Neural cell (in vitro differentiated cells): ENCODE measurements at regions not wholly inside any gene's neighbourhood (a gene's known extent, or its start where the extent isn't known, plus 50 kb on each side); places are given as distances from the start of the nearest gene placed in this dataset.

Experiments used
- H2AFZ ChIP-seq: fragments of 200-600, 300-800 bp; sonication (generic), shearing (Covaris generic); 2 replicates; pipeline ENCODE4 v1.6.0; 2014; ENCODE audit warnings: low read depth, mild to moderate bottlenecking, antibody characterized with exemption, low read length, moderate library complexity
- H3F3A ChIP-seq: fragments of 200-600 bp; shearing (Covaris generic); 2 replicates; pipeline ENCODE4 v1.6.1; 2016; ENCODE audit warnings: mild to moderate bottlenecking, moderate library complexity, mixed read lengths, antibody characterized with exemption, low read length; ENCODE audit not compliant: insufficient read depth, poor library complexity, severe bottlenecking
- H3K27ac ChIP-seq: fragments of 200-600, 300-800 bp; sonication (generic), shearing (Covaris generic); 2 replicates; pipeline ENCODE4 v1.5.1; 2014; ENCODE audit warnings: mild to moderate bottlenecking, low read length, moderate library complexity
- H3K27me3 ChIP-seq: fragments of 300-800, 200-600 bp; sonication (generic), shearing (Covaris generic); 2 replicates; pipeline ENCODE4 v1.6.0; 2014; ENCODE audit warnings: mild to moderate bottlenecking, low read depth, low read length, moderate library complexity; ENCODE audit not compliant: insufficient read depth
- H3K36me3 ChIP-seq: fragments of 300-800, 200-600 bp; sonication (generic), shearing (Covaris generic); 2 replicates; pipeline ENCODE4 v1.5.1; 2014; ENCODE audit warnings: mild to moderate bottlenecking, antibody characterized with exemption, low read length, moderate library complexity; ENCODE audit not compliant: insufficient read depth
- H3K4me2 ChIP-seq: fragments of 300-800, 200-600 bp; sonication (generic), shearing (Covaris generic); 2 replicates; pipeline ENCODE4 v1.6.0; 2014; ENCODE audit warnings: mild to moderate bottlenecking, low read length
- H3K4me3 ChIP-seq: fragments of 300-800, 200-600 bp; sonication (generic), shearing (Covaris generic); 2 replicates; pipeline ENCODE4 v1.5.1; 2014; ENCODE audit warnings: mild to moderate bottlenecking, low read length, moderate library complexity
- H3K79me2 ChIP-seq: fragments of 200-600 bp; shearing (Covaris generic); replicated peaks from 2 replicates; pipeline ENCODE4 v1.6.0; 2014; ENCODE audit warnings: mild to moderate bottlenecking, low read length, moderate library complexity; ENCODE audit not compliant: insufficient read depth
- H3K9ac ChIP-seq: fragments of 300-800, 200-600 bp; sonication (generic), shearing (Covaris generic); 2 replicates; pipeline ENCODE4 v1.6.1; 2016; ENCODE audit warnings: mild to moderate bottlenecking, low read length, mixed read lengths
- H3K9me2 ChIP-seq: fragments of 200-600 bp; shearing (Covaris generic); 2 replicates; pipeline ENCODE4 v1.6.1; 2016; ENCODE audit warnings: mild to moderate bottlenecking, low read length, mixed read lengths; ENCODE audit not compliant: insufficient read depth
- H3K9me3 ChIP-seq: fragments of 200-600, 300-800 bp; sonication (generic), shearing (Covaris generic); 2 replicates; pipeline ENCODE4 v1.6.1; 2016; ENCODE audit warnings: mild to moderate bottlenecking, mixed run types, low read length, moderate library complexity, mixed read lengths
- H4K20me1 ChIP-seq: fragments of 200-600 bp; shearing (Covaris generic); 2 replicates; pipeline ENCODE4 v1.6.1; 2016; ENCODE audit warnings: mild to moderate bottlenecking, mixed run types; ENCODE audit not compliant: insufficient read depth
- EP300 ChIP-seq: fragments of 450-650 bp; conservative IDR thresholded peaks from 2 replicates; pipeline ENCODE4 v1.6.1; 2014; ENCODE audit warnings: antibody characterized with exemption, mild to moderate bottlenecking, moderate library complexity; ENCODE audit not compliant: poor library complexity, severe bottlenecking
- EZH2 ChIP-seq: fragments of 200-600, 300-800 bp; shearing (Covaris generic), sonication (generic); IDR thresholded peaks from 2 replicates; pipeline ENCODE4 v1.6.1; 2014; ENCODE audit warnings: antibody characterized with exemption, low read length, borderline replicate concordance, mild to moderate bottlenecking; ENCODE audit not compliant: insufficient read depth, poor library complexity, severe bottlenecking
- MXI1 ChIP-seq: fragments of 450-650 bp; conservative IDR thresholded peaks from 2 replicates; pipeline ENCODE4 v1.6.1; 2014; ENCODE audit warnings: antibody characterized with exemption, mild to moderate bottlenecking; ENCODE audit not compliant: poor library complexity, severe bottlenecking
- POLR2AphosphoS5 ChIP-seq: IDR thresholded peaks from 2 replicates; pipeline ENCODE4 v1.6.1; 2012
- RAD21 ChIP-seq: fragments of 450-650 bp; conservative IDR thresholded peaks from 2 replicates; pipeline ENCODE4 v1.6.1; 2014; ENCODE audit warnings: antibody characterized with exemption, mild to moderate bottlenecking, moderate library complexity
- SMC3 ChIP-seq: fragments of 450-650 bp; conservative IDR thresholded peaks from 2 replicates; pipeline ENCODE4 v1.6.1; 2014; ENCODE audit warnings: antibody characterized with exemption, mild to moderate bottlenecking, moderate library complexity; ENCODE audit not compliant: poor library complexity
- TAF1 ChIP-seq: IDR thresholded peaks from 2 replicates; pipeline ENCODE4 v1.6.1; 2012; ENCODE audit warnings: low read depth
- TF ChIP-seq, protein P1 (sequence below): IDR thresholded peaks from 2 replicates; pipeline ENCODE4 v1.6.1; 2012; ENCODE audit warnings: borderline replicate concordance
- TF ChIP-seq, protein P2 (sequence below): fragments of 450-650 bp; IDR thresholded peaks from 2 replicates; pipeline ENCODE4 v1.5.1; 2014; ENCODE audit warnings: antibody characterized with exemption, mild to moderate bottlenecking, moderate library complexity; ENCODE audit not compliant: poor library complexity, severe bottlenecking

DNA sequence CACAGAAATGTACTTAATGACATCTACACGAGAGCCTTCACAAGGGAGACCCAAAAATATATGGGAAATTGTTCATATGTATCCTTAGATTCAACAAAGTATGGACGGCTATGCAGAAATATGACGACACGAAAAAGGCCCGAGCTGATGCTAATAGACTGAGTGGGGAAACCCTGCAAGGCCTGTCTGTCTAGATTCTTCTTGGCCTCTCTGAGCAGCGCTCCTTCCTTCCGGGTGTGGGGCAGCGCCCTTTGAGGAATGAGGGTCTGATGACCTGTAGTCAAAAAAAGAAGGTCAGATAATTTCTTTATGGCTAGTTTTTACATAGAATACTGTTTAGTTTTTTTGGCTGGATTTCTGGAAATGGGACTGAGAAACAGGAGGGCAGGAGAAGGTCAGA lies 192.8 kb upstream of the AKR1E2 start:
- H3K4me3 ChIP-seq, result no peak overlapping the region
- H3K27me3 ChIP-seq, result no peaks in the 10 kb centered on the region
- no peaks in the 10 kb centered on the region for H3F3A ChIP-seq
- no peaks in the 10 kb centered on the region for H4K20me1 ChIP-seq
- no peak for TF ChIP-seq RAD21
- no peak for TF ChIP-seq SMC3
- no peak for TF ChIP-seq EP300
- no peak for TF ChIP-seq POLR2AphosphoS5
- no peak for TF ChIP-seq MXI1
- TF ChIP-seq, protein P1, sequence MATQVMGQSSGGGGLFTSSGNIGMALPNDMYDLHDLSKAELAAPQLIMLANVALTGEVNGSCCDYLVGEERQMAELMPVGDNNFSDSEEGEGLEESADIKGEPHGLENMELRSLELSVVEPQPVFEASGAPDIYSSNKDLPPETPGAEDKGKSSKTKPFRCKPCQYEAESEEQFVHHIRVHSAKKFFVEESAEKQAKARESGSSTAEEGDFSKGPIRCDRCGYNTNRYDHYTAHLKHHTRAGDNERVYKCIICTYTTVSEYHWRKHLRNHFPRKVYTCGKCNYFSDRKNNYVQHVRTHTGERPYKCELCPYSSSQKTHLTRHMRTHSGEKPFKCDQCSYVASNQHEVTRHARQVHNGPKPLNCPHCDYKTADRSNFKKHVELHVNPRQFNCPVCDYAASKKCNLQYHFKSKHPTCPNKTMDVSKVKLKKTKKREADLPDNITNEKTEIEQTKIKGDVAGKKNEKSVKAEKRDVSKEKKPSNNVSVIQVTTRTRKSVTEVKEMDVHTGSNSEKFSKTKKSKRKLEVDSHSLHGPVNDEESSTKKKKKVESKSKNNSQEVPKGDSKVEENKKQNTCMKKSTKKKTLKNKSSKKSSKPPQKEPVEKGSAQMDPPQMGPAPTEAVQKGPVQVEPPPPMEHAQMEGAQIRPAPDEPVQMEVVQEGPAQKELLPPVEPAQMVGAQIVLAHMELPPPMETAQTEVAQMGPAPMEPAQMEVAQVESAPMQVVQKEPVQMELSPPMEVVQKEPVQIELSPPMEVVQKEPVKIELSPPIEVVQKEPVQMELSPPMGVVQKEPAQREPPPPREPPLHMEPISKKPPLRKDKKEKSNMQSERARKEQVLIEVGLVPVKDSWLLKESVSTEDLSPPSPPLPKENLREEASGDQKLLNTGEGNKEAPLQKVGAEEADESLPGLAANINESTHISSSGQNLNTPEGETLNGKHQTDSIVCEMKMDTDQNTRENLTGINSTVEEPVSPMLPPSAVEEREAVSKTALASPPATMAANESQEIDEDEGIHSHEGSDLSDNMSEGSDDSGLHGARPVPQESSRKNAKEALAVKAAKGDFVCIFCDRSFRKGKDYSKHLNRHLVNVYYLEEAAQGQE, result no peak
- no peak for TF ChIP-seq EZH2
- TF ChIP-seq, protein P2, sequence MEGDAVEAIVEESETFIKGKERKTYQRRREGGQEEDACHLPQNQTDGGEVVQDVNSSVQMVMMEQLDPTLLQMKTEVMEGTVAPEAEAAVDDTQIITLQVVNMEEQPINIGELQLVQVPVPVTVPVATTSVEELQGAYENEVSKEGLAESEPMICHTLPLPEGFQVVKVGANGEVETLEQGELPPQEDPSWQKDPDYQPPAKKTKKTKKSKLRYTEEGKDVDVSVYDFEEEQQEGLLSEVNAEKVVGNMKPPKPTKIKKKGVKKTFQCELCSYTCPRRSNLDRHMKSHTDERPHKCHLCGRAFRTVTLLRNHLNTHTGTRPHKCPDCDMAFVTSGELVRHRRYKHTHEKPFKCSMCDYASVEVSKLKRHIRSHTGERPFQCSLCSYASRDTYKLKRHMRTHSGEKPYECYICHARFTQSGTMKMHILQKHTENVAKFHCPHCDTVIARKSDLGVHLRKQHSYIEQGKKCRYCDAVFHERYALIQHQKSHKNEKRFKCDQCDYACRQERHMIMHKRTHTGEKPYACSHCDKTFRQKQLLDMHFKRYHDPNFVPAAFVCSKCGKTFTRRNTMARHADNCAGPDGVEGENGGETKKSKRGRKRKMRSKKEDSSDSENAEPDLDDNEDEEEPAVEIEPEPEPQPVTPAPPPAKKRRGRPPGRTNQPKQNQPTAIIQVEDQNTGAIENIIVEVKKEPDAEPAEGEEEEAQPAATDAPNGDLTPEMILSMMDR, result no peak
- no peak for TF ChIP-seq TAF1
- no peak overlapping the region for H3K27ac ChIP-seq
- no peak overlapping the region for H3K9ac ChIP-seq
- H3K9me3 ChIP-seq, result no peaks in the 10 kb centered on the region
- no peaks in the 10 kb centered on the region for H3K36me3 ChIP-seq
- H3K9me2 ChIP-seq, result no peaks in the 10 kb centered on the region
- no peaks in the 10 kb centered on the region for H3K79me2 ChIP-seq
- H2AFZ ChIP-seq, result no peak overlapping the region
- no peak overlapping the region for H3K4me2 ChIP-seq

- Histone ChIP-seq H3K9me3 (no peaks in the 10 kb centered on the region), H3K4me2 (no peak overlapping the region), H3K27me3 (no peaks in the 10 kb centered on the region), H3K79me2 (no peaks in the 10 kb centered on the region), H3F3A (no peaks in the 10 kb centered on the region), H3K9ac (no peak overlapping the region), H3K4me3 (no peak overlapping the region), H3K9me2 (no peaks in the 10 kb centered on the region), H2AFZ (no peak overlapping the region), H3K36me3 (no peaks in the 10 kb centered on the region), H4K20me1 (no peaks in the 10 kb centered on the region), H3K27ac (no peak overlapping the region)
- TF ChIP-seq, protein P2, result no peak
- TF ChIP-seq EZH2 (no peak), MXI1 (no peak), EP300 (no peak), SMC3 (no peak), RAD21 (no peak)
- TF ChIP-seq, protein P1, result no peak
Observed at GRCh38 chr10:4632757-4633156, 193.2 kb upstream of the AKR1E2 start.
